ENCODE measurements at regions not wholly inside any gene's neighbourhood (a gene's known extent, or its start where the extent isn't known, plus 50 kb on each side); places are given as distances from the start of the nearest gene placed in this dataset.

DNA sequence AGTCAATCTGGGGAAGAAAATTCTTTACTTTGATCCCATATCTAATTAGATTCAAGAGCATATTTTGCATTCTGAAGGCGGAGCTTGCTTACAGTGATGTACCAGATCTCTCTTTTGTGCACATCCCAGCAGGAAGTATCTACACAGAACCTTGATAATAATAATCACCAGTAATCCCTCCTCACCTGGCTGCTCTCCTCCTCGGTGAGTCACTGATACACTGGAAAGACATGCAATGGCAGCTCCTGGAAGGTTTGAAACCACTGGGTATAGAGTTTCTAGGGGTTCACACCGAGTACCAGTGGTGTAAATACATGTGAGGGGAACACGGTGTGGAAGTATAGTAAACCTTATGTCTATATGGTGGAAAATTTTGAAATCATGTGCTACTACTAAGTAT lies 205.5 kb upstream of the TARS1 start:
- TF ChIP-seq, protein P1, sequence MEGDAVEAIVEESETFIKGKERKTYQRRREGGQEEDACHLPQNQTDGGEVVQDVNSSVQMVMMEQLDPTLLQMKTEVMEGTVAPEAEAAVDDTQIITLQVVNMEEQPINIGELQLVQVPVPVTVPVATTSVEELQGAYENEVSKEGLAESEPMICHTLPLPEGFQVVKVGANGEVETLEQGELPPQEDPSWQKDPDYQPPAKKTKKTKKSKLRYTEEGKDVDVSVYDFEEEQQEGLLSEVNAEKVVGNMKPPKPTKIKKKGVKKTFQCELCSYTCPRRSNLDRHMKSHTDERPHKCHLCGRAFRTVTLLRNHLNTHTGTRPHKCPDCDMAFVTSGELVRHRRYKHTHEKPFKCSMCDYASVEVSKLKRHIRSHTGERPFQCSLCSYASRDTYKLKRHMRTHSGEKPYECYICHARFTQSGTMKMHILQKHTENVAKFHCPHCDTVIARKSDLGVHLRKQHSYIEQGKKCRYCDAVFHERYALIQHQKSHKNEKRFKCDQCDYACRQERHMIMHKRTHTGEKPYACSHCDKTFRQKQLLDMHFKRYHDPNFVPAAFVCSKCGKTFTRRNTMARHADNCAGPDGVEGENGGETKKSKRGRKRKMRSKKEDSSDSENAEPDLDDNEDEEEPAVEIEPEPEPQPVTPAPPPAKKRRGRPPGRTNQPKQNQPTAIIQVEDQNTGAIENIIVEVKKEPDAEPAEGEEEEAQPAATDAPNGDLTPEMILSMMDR (IDR thresholded peaks at IDR 0.05), result no peak
- no peak for TF ChIP-seq EP300 (IDR thresholded peaks at IDR 0.05)

Data from suprapubic skin (tissue), 3 donors.